ENCODE measurements at regions not wholly inside any gene's neighbourhood (a gene's known extent, or its start where the extent isn't known, plus 50 kb on each side); places are given as distances from the start of the nearest gene placed in this dataset.

DNA sequence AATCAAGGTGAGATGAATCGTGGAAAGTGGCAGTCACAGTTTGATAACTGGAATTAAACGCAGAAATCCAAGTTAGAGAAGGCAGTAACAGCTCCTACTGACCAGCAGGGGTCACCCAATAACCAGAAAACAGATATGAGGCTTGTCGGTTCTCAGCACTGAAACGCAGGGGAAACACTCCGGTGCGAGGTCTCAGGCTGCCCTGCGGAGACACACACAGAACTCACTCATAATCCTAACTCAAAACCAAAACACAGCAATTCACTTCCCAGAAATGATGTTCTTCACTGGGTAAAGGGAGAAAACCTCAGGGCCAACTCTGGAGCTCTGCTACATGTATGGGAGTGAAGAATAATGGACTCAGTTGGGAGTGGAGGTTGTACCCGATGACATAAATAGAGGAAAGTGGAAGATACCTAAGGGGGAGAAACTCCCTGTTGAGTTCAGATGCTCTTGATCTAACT, 384.4 kb downstream of the RAPGEF2 start:
- TF ChIP-seq EZH2 (IDR thresholded peaks at IDR 0.05) = no peak
- no peak for TF ChIP-seq POLR2AphosphoS5 (IDR thresholded peaks at IDR 0.05; ENCODE audit: borderline replicate concordance, low read depth, low read length)
